ENCODE measurements at regions not wholly inside any gene's neighbourhood (a gene's known extent, or its start where the extent isn't known, plus 50 kb on each side); places are given as distances from the start of the nearest gene placed in this dataset.

DNA sequence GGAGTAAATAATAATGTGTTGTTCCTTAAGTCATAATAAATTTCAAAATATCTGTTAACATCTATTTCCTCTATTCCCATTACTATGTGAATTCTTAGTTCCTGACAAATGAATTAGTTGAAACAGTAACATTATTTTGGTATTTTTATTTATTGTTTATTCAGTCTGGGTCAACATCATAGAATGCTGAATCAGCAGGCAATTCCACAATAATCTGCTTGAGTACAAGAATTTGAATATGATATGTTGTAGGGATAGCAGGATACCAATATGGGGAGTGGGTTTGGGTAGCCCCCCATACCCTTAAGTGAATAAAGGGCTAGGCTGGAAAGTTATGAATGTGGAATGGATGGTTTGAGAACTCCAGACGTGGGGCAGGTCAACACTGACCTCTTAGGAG is 373.2 kb upstream of the CHD6 start:
- TF ChIP-seq CTCF (optimal IDR thresholded peaks at IDR 0.05 in 1 of 3, IDR thresholded peaks at IDR 0.05 in 1 of 3, conservative IDR thresholded peaks at IDR 0.05 in 1 of 3; ENCODE audit: extremely low read depth in 1 of 3, insufficient read depth in 2 of 3, low read length in 3 of 3) (no peak), EZH2 (IDR thresholded peaks at IDR 0.05; ENCODE audit: low read length) (no peak)
